ENCODE measurements at regions not wholly inside any gene's neighbourhood (a gene's known extent, or its start where the extent isn't known, plus 50 kb on each side); places are given as distances from the start of the nearest gene placed in this dataset.
"Not testable (repeated sequence)": the region's sequence is repeated elsewhere in the genome, so short reads cannot be mapped to it uniquely, and the experiment has no call there.

- H3K9me3 Mint-ChIP-seq = peaks cover 3% of the 10 kb centered on the region
Observed at GRCh38 chr7:152516216-152516615, 80.4 kb upstream of the KMT2C start.

DNA sequence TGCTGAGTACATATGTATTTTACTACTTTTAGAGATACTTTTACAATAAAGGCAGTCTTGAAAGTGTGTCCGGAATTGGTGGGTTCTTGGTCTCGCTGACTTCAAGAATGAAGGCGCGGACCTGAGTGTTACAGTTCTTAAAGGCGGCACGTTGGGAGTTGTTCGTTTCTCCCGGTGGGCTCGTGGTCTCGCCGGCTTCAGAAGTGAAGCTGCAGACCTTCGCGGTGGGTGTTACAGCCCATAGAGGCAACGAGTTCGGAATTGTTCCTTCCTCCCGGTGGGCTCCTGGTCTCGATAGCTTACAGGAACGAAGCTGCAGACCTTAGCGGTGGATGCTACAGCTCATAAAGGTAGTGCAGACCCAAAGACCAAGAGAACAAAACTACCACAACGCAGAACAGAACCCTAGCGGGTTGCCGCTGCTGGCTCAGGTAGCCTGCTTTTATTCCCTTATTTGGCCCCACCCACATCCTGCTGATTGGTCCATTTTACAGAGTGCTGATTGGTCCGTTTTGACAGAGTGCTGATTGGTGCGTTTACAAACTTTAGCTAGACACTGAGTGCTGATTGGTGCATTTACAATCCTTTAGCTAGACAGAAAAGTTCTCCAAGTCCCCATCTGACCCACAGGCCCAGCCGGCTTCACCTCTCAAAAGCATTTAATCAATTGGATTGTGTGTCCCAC is 79.6 kb upstream of the KMT2C start:
- not testable (repeated sequence) for H3K4me3 Mint-ChIP-seq, H3K4me1 Mint-ChIP-seq

More at GRCh38 chr7:152516216-152516615, 80.4 kb upstream of the KMT2C start:
- no peak for TF ChIP-seq CTCF (conservative IDR thresholded peaks at IDR 0.05)
- no peaks in the 10 kb centered on the region for H3K27me3 Mint-ChIP-seq (ENCODE audit: low read depth)
- no peak overlapping the region for H3K27ac Mint-ChIP-seq (ENCODE audit: unreplicated experiment)
- H3K4me3 Mint-ChIP-seq = no peak overlapping the region
- no peak for DNase-seq (ENCODE audit: low read depth, low spot score)
- peaks cover 7% of the 10 kb centered on the region for H3K4me1 Mint-ChIP-seq
- H3K36me3 Mint-ChIP-seq (ENCODE audit: low read depth) = peaks cover 3% of the 10 kb centered on the region

GRCh38 chr7:152514771-152515105 is 78.9 kb upstream of the KMT2C start:
- Mint-ChIP-seq H3K27ac (ENCODE audit: unreplicated experiment) (no peak overlapping the region), H3K4me1 (no peaks in the 10 kb centered on the region), H3K4me3 (no peak overlapping the region), H3K9me3 (no peaks in the 10 kb centered on the region), H3K36me3 (ENCODE audit: low read depth) (no peaks in the 10 kb centered on the region), H3K27me3 (ENCODE audit: low read depth) (no peaks in the 10 kb centered on the region)
- TF ChIP-seq CTCF (conservative IDR thresholded peaks at IDR 0.05) = no peak
- DNase-seq (ENCODE audit: low read depth, low spot score) = no peak

More for the DNA sequence above, 79.6 kb upstream of the KMT2C start:
- not testable (repeated sequence) for H3K36me3 Mint-ChIP-seq (ENCODE audit: low read depth); H3K27me3 Mint-ChIP-seq (ENCODE audit: low read depth); H3K9me3 Mint-ChIP-seq; DNase-seq (ENCODE audit: low read depth, low spot score); H3K27ac Mint-ChIP-seq (ENCODE audit: unreplicated experiment)

DNA sequence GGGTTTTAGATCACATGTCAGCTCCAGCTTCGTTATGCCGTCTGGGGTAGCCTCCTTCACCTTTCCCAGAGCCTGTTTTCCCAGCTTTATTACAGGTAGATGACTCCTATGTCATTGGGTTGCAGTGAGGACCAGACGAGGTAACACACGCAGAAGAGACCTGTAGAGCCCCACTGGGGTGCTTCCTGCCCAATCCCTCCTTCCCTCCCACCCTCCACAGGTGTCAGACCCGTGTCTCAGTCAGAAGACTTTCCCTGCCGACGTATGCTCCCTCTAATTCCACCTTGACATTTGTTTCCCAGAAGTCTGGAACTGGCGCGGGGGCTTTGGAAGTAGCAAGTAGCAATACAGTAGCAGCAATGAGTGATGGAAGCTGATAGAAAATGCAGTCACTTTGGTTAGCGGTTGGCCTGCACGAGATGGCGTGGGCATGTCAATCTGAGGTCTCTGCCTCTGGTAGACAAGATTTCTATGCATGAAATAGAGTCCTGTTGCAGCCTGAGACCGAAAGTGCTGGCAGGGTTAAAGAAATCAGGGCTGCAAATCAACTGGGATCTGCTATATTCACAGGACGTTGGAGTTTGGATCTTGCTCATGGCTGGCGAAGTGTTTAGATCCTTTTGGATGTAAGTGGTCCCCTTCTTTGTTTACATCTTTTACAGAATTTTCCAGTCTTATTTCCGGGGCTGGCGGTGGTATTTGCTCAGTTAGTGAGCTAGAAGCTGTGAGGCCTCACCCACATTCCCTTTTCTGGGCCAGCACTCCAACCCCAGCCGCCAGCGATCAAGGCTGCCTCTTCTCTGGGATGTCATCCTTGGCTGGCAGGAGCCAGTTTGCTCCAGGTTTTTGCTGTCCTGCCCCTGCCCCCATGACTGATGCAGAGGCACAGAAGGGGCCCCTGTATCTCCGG is 78.3 kb upstream of the KMT2C start:
- H3K27ac Mint-ChIP-seq (ENCODE audit: unreplicated experiment) = no peak overlapping the region
- no peak overlapping the region for H3K4me3 Mint-ChIP-seq
- TF ChIP-seq CTCF (conservative IDR thresholded peaks at IDR 0.05) = no peak
- no peaks in the 10 kb centered on the region for H3K4me1 Mint-ChIP-seq
- H3K36me3 Mint-ChIP-seq (ENCODE audit: low read depth) = no peaks in the 10 kb centered on the region
- DNase-seq (ENCODE audit: low read depth, low spot score) = no peak
- no peaks in the 10 kb centered on the region for H3K27me3 Mint-ChIP-seq (ENCODE audit: low read depth)
- no peaks in the 10 kb centered on the region for H3K9me3 Mint-ChIP-seq

DNA sequence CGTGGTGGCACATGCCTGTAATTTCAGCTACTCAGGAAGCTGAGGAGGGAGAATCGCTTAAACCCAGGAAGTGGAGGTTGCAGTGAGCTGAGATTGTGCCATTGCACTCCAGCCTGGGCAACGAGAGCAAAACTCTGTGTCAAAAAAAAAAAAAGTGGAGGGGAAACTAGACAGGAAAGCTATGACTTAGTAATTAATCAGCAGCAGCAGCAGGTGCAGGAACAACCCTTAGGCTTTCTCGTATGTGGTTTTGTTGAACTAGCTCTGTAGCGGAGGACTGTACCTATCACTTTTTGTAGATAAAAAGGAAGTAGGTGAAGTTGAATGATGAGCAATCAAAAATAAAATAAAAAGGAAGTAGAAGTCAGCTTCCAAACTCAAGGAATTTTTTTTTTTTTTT is 76.9 kb upstream of the KMT2C start:
- no peaks in the 10 kb centered on the region for H3K36me3 Mint-ChIP-seq (ENCODE audit: low read depth)
- no peaks in the 10 kb centered on the region for H3K9me3 Mint-ChIP-seq
- no peak overlapping the region for H3K27ac Mint-ChIP-seq (ENCODE audit: unreplicated experiment)
- no peak for TF ChIP-seq CTCF (conservative IDR thresholded peaks at IDR 0.05)
- no peak for DNase-seq (ENCODE audit: low read depth, low spot score)
- no peaks in the 10 kb centered on the region for H3K4me1 Mint-ChIP-seq
- H3K4me3 Mint-ChIP-seq = no peak overlapping the region
- H3K27me3 Mint-ChIP-seq (ENCODE audit: low read depth) = no peaks in the 10 kb centered on the region

DNA sequence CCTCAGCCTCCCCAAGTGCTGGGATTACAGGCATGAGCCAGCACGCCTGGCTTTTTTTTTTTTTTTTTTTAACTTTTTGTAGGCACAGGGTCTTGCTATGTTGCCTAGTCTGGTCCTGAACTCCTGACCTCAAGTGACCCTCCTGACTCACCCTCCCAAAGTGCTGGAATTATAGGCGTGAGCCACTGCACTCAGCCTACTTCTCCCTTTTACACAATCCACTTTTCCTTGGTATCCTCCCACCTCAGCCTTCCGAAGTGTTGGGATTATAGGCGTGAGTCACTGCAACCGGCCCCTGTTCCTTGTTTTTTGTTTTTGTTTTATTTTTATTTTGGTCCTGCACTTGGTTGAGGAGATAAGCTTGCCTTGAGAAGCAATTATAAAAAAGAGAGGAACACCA is 75.9 kb upstream of the KMT2C start:
- no peak overlapping the region for H3K4me3 Mint-ChIP-seq
- H3K4me1 Mint-ChIP-seq = no peaks in the 10 kb centered on the region
- no peak for TF ChIP-seq CTCF (conservative IDR thresholded peaks at IDR 0.05)
- H3K27ac Mint-ChIP-seq (ENCODE audit: unreplicated experiment) = no peak overlapping the region
- no peaks in the 10 kb centered on the region for H3K9me3 Mint-ChIP-seq
- DNase-seq (ENCODE audit: low read depth, low spot score) = no peak
- H3K36me3 Mint-ChIP-seq (ENCODE audit: low read depth) = no peaks in the 10 kb centered on the region
- H3K27me3 Mint-ChIP-seq (ENCODE audit: low read depth) = no peaks in the 10 kb centered on the region

All from neural crest cell (in vitro differentiated cells).